HG02938 (cell line): ENCODE measurements at regions not wholly inside any gene's neighbourhood (a gene's known extent, or its start where the extent isn't known, plus 50 kb on each side); places are given as distances from the start of the nearest gene placed in this dataset.

ENCODE experiments used
- ATAC-seq: cut with Tn5 transposase; IDR thresholded peaks from one replicate; pipeline ENCODE4 v1.9.1; 2021; ENCODE audit warnings: mild to moderate bottlenecking, moderate library complexity; ENCODE audit not compliant: unreplicated experiment

- ATAC-seq = no peak
Observed at GRCh38 chr4:119752936-119753335, 124.3 kb upstream of the PDE5A start.

GRCh38 chr4:119750771-119751170 is 122.2 kb upstream of the PDE5A start:
- no peak for ATAC-seq

GRCh38 chr4:119750048-119750447 is 121.4 kb upstream of the PDE5A start:
- no peak for ATAC-seq

GRCh38 chr4:119748853-119749252 is 120.2 kb upstream of the PDE5A start:
- ATAC-seq = no peak

GRCh38 chr4:119746951-119747350 is 118.3 kb upstream of the PDE5A start:
- ATAC-seq = no peak

GRCh38 chr4:119745351-119745750 is 116.7 kb upstream of the PDE5A start:
- no peak for ATAC-seq

GRCh38 chr4:119744580-119744979 is 116.0 kb upstream of the PDE5A start:
- ATAC-seq = no peak

GRCh38 chr4:119743644-119744043 is 115.0 kb upstream of the PDE5A start:
- ATAC-seq = no peak

- ATAC-seq = no peak
Observed at GRCh38 chr4:119739796-119740195, 111.2 kb upstream of the PDE5A start.

GRCh38 chr4:119738901-119739300 is 110.3 kb upstream of the PDE5A start:
- ATAC-seq = no peak

- no peak for ATAC-seq
Observed at GRCh38 chr4:119736559-119736958, 108.0 kb upstream of the PDE5A start.

- ATAC-seq = no peak
Observed at GRCh38 chr4:119735165-119735651, 106.6 kb upstream of the PDE5A start.

GRCh38 chr4:119733431-119733830 is 104.8 kb upstream of the PDE5A start:
- ATAC-seq = no peak

- no peak for ATAC-seq
Observed at GRCh38 chr4:119731778-119732177, 103.2 kb upstream of the PDE5A start.

GRCh38 chr4:119731146-119731742 is 102.6 kb upstream of the PDE5A start:
- no peak for ATAC-seq

GRCh38 chr4:119730671-119730950 is 102.0 kb upstream of the PDE5A start:
- ATAC-seq = no peak

GRCh38 chr4:119729835-119730670 is 101.4 kb upstream of the PDE5A start:
- ATAC-seq = no peak

GRCh38 chr4:119728692-119729593 is 100.3 kb upstream of the PDE5A start:
- no peak for ATAC-seq

GRCh38 chr4:119728185-119728584 is 99.6 kb upstream of the PDE5A start:
- no peak for ATAC-seq

- no peak for ATAC-seq
Observed at GRCh38 chr4:119726505-119726904, 97.9 kb upstream of the PDE5A start.

GRCh38 chr4:119725688-119726330 is 97.2 kb upstream of the PDE5A start:
- ATAC-seq = no peak
